Caco-2 (cell line): ENCODE measurements at regions not wholly inside any gene's neighbourhood (a gene's known extent, or its start where the extent isn't known, plus 50 kb on each side); places are given as distances from the start of the nearest gene placed in this dataset.

Experiments used
- BruUV-seq: library from RNA; stranded (reverse); fragments of 400-500 nt; replicated peaks from 2 replicates; lab custom pipeline; 2021; lab: Mats Ljungman, UMichigan
- CTCF ChIA-PET: fragments of 300-600 bp; sonication (Branson Sonifier 250); formaldehyde crosslinking; loops from one replicate; lab custom pipeline; 2022; ENCODE audit warnings: antibody characterized with exemption; lab: Charles Lee
- POLR2A ChIA-PET: fragments of 300-600 bp; sonication (Branson Sonifier 250); formaldehyde crosslinking; loops from one replicate; lab custom pipeline; 2022; ENCODE audit warnings: antibody characterized with exemption; lab: Charles Lee
- DNase-seq, 2 experiments: peaks; one replicate each; pipeline versions ENCODE4 v3.0.0 to v3.0.0-alpha.2; 2020 to 2022
- H3K27me3 ChIP-seq: replicated peaks from 2 replicates; pipeline ENCODE4 v1.6.0; 2011; ENCODE audit warnings: low read length; ENCODE audit not compliant: control insufficient read depth, insufficient read depth
- H3K36me3 ChIP-seq: 2 replicates; pipeline ENCODE4 v1.5.1; 2011; ENCODE audit warnings: low read length; ENCODE audit not compliant: control insufficient read depth, insufficient read depth
- H3K4me1 ChIP-seq: fragments of 250-450 bp; sonication (Bioruptor Pico); 2 replicates; pipeline ENCODE4 v1.5.1; 2020; ENCODE audit warnings: mild to moderate bottlenecking
- H3K4me3 ChIP-seq: 2 replicates; pipeline ENCODE4 v1.5.1; 2011; ENCODE audit warnings: low read depth, mild to moderate bottlenecking, control low read depth, low read length
- H3K9me3 ChIP-seq: fragments of 250-450 bp; sonication (Bioruptor Pico); 2 replicates; pipeline ENCODE4 v1.5.1; 2020; ENCODE audit warnings: mild to moderate bottlenecking, moderate library complexity
- H3K27ac Mint-ChIP-seq: one replicate; pipeline ENCODE4 v1.8.0; 2022; ENCODE audit warnings: mixed read lengths; ENCODE audit not compliant: unreplicated experiment
- H3K27me3 Mint-ChIP-seq: one replicate; pipeline ENCODE4 v1.8.0; 2022; ENCODE audit warnings: mixed read lengths; ENCODE audit not compliant: insufficient read depth, unreplicated experiment
- H3K36me3 Mint-ChIP-seq: one replicate; pipeline ENCODE4 v1.8.0; 2022; ENCODE audit warnings: mild to moderate bottlenecking, mixed read lengths; ENCODE audit not compliant: insufficient read depth, unreplicated experiment
- H3K4me1 Mint-ChIP-seq: one replicate; pipeline ENCODE4 v1.8.0; 2022; ENCODE audit warnings: low read depth, mixed read lengths; ENCODE audit not compliant: unreplicated experiment
- H3K4me3 Mint-ChIP-seq: one replicate; pipeline ENCODE4 v1.8.0; 2022; ENCODE audit warnings: mild to moderate bottlenecking, moderate library complexity, mixed read lengths; ENCODE audit not compliant: unreplicated experiment
- H3K9me3 Mint-ChIP-seq: one replicate; pipeline ENCODE4 v1.8.0; 2022; ENCODE audit warnings: mixed read lengths; ENCODE audit not compliant: unreplicated experiment
- CTCF ChIP-seq, 2 experiments: fragments of 200-600 bp in 1 of 2; IDR thresholded peaks; 1 replicate in 1 of 2; 2 replicates in 1 of 2; pipeline versions ENCODE4 v1.5.1 to v1.8.0; 2011 to 2022; ENCODE audit warnings: antibody characterized with exemption in 1 of 2, control low read depth in 1 of 2, inconsistent platforms in 1 of 2, low read depth in 1 of 2, low read length in 1 of 2, mild to moderate bottlenecking in 1 of 2, moderate library complexity in 1 of 2; ENCODE audit not compliant: insufficient read depth in 1 of 2, severe bottlenecking in 1 of 2, unreplicated experiment in 1 of 2
- intact Hi-C: fragments of 100-400 bp; cut with micrococcal nuclease; formaldehyde crosslinking; loops from one replicate; pipeline ENCODE4 v1.10.0; 2022; ENCODE audit not compliant: unreplicated experiment

- Mint-ChIP-seq H3K27me3 (peaks cover 10% of the 10 kb centered on the region), H3K4me1 (no peaks in the 10 kb centered on the region), H3K9me3 (no peaks in the 10 kb centered on the region), H3K4me3 (no peak overlapping the region), H3K36me3 (no peaks in the 10 kb centered on the region), H3K27ac (no peak overlapping the region)
- Histone ChIP-seq H3K27me3 (no peaks in the 10 kb centered on the region; the same call in 1 of the 2 replicates), H3K36me3 (no peaks in the 10 kb centered on the region), H3K4me3 (no peak overlapping the region), H3K4me1 (no peaks in the 10 kb centered on the region), H3K9me3 (no peaks in the 10 kb centered on the region)
- TF ChIP-seq CTCF (IDR thresholded peaks at IDR 0.05; ENCODE audit: insufficient read depth in 1 of 2, low read depth in 1 of 2, low read length in 1 of 2, severe bottlenecking in 1 of 2, unreplicated experiment in 1 of 2), result no peak
- POLR2A ChIA-PET, result no interaction called here
- intact Hi-C loops, result no loop called here
- DNase-seq, result no peak
- CTCF ChIA-PET, result no interaction called here
- BruUV-seq, result no TSS peak
These were observed 119.6 kb upstream of the FST start for GRCh38 chr5:53360811-53361210.

- H3K27me3 ChIP-seq, result no peaks in the 10 kb centered on the region; the same call in 1 of the 2 replicates
- intact Hi-C loops, result no loop called here
- no peak overlapping the region for H3K4me3 ChIP-seq
- TF ChIP-seq CTCF (IDR thresholded peaks at IDR 0.05; ENCODE audit: insufficient read depth in 1 of 2, low read depth in 1 of 2, low read length in 1 of 2, severe bottlenecking in 1 of 2, unreplicated experiment in 1 of 2), result no peak
- H3K9me3 Mint-ChIP-seq, result no peaks in the 10 kb centered on the region
- H3K27ac Mint-ChIP-seq, result no peak overlapping the region
- CTCF ChIA-PET, result no interaction called here
- H3K9me3 ChIP-seq, result no peaks in the 10 kb centered on the region
- H3K4me1 ChIP-seq, result no peaks in the 10 kb centered on the region
- H3K36me3 ChIP-seq, result no peaks in the 10 kb centered on the region
- no peaks in the 10 kb centered on the region for H3K36me3 Mint-ChIP-seq
- no TSS peak for BruUV-seq
- peaks cover 10% of the 10 kb centered on the region for H3K27me3 Mint-ChIP-seq
- POLR2A ChIA-PET, result no interaction called here
- DNase-seq, result no peak
- H3K4me3 Mint-ChIP-seq, result no peak overlapping the region
- H3K4me1 Mint-ChIP-seq, result no peaks in the 10 kb centered on the region
These were observed 118.7 kb upstream of the FST start for GRCh38 chr5:53361708-53362107.

- Histone ChIP-seq H3K36me3 (no peaks in the 10 kb centered on the region), H3K4me1 (no peaks in the 10 kb centered on the region), H3K27me3 (no peaks in the 10 kb centered on the region), H3K9me3 (no peaks in the 10 kb centered on the region), H3K4me3 (no peak overlapping the region)
- H3K27me3 Mint-ChIP-seq, result peaks cover 4% of the 10 kb centered on the region
- no peaks in the 10 kb centered on the region for H3K4me1 Mint-ChIP-seq
- CTCF ChIA-PET, result no interaction called here
- H3K9me3 Mint-ChIP-seq, result no peaks in the 10 kb centered on the region
- no TSS peak for BruUV-seq
- TF ChIP-seq CTCF (IDR thresholded peaks at IDR 0.05; ENCODE audit: insufficient read depth in 1 of 2, low read depth in 1 of 2, low read length in 1 of 2, severe bottlenecking in 1 of 2, unreplicated experiment in 1 of 2), result no peak
- no peaks in the 10 kb centered on the region for H3K36me3 Mint-ChIP-seq
- intact Hi-C loops, result no loop called here
- H3K4me3 Mint-ChIP-seq, result no peak overlapping the region
- no peak for DNase-seq
- H3K27ac Mint-ChIP-seq, result no peak overlapping the region
- POLR2A ChIA-PET, result no interaction called here
These were observed 117.9 kb upstream of the FST start for GRCh38 chr5:53362521-53362941.
